ENCODE measurements at regions not wholly inside any gene's neighbourhood (a gene's known extent, or its start where the extent isn't known, plus 50 kb on each side); places are given as distances from the start of the nearest gene placed in this dataset.
A peak's percentile ranks its signal among the peaks of the same experiment; 100 is the strongest.
"Not testable (repeated sequence)": the region's sequence is repeated elsewhere in the genome, so short reads cannot be mapped to it uniquely, and the experiment has no call there.

DNA sequence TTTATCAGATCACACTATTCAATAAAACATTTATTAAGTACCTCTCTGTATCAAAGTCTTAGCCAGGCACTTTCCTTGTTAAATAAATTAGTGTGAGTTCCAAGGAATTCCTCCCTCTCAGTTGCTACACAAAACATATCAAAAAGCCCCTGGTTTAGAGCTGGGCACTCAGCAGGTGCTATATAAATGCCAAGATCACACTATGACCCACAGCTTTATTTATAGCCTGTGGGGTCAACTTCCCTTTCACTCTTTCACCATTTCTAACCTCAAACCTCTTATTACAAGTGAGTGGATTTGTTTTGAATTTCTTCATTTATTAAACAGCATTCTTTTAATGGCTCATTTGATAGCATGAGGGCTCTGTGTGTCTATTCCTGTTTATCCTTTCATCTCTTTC, 112.6 kb upstream of the MPHOSPH6 start:
- H3K27ac ChIP-seq, result no peak overlapping the region
- TF ChIP-seq, protein P1, sequence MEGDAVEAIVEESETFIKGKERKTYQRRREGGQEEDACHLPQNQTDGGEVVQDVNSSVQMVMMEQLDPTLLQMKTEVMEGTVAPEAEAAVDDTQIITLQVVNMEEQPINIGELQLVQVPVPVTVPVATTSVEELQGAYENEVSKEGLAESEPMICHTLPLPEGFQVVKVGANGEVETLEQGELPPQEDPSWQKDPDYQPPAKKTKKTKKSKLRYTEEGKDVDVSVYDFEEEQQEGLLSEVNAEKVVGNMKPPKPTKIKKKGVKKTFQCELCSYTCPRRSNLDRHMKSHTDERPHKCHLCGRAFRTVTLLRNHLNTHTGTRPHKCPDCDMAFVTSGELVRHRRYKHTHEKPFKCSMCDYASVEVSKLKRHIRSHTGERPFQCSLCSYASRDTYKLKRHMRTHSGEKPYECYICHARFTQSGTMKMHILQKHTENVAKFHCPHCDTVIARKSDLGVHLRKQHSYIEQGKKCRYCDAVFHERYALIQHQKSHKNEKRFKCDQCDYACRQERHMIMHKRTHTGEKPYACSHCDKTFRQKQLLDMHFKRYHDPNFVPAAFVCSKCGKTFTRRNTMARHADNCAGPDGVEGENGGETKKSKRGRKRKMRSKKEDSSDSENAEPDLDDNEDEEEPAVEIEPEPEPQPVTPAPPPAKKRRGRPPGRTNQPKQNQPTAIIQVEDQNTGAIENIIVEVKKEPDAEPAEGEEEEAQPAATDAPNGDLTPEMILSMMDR (conservative IDR thresholded peaks at IDR 0.05), result no peak

DNA sequence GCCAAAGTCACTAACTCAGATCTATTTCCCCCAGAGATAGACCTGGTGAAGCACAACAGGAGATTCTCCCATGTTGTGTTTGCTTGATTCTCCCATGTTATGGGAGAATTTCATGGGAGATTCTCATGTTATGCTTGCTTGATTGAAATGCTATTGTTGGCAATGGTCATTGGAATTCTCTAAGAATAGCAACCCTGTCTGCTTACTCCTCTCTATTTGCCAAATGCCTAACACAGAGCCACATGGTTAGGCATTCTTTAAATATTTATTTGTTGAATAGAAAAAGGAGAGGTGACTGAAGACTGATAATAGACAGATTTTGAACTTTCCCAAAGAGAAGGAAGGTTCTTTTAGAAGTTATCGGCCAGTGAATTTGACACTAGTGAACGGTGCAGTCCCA, 111.5 kb upstream of the MPHOSPH6 start:
- TF ChIP-seq, protein P1 (conservative IDR thresholded peaks at IDR 0.05), result no peak
- no peak overlapping the region for H3K27ac ChIP-seq

DNA sequence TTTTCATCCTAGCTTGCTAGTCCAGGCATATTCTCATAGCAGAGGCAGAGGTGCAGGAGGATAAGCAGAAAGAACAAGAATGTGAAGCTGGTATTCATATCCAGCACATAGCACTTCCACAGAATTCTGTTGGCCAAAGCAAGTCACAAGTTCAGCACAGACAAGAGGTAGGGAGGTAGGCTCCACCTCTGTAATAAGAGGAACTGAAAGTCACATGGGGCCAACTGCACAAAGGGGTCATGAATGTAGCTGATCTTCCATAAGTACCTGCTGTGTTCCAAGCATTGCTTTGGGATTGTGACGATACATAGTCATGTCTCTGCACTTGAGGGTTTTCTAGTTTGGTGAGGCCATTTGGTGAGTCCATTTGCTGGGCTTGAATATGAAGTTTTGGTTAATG, 110.8 kb upstream of the MPHOSPH6 start:
- H3K27ac ChIP-seq, result no peak overlapping the region
- TF ChIP-seq, protein P1 (conservative IDR thresholded peaks at IDR 0.05), result no peak

DNA sequence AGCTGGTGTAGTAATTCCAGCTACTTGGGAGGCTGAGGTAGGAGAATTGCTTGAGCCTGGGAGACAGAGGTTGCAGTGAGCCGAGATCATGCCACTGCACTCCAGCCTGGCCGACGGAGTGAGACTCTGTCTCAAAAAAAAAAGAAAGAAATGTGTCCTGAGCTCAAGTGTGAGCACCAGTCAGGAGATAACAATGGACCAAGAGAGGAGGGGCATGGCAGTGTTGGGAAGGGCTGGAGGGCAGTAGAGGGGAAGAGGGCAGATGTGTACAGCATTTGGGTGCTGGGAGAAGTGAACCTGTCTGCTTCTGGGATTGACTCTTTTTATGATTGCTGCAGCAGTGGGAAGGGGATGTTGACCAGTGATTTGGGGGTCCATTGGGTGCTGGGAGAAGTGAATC, 105.3 kb upstream of the MPHOSPH6 start:
- not testable (repeated sequence) for H3K27ac ChIP-seq

DNA sequence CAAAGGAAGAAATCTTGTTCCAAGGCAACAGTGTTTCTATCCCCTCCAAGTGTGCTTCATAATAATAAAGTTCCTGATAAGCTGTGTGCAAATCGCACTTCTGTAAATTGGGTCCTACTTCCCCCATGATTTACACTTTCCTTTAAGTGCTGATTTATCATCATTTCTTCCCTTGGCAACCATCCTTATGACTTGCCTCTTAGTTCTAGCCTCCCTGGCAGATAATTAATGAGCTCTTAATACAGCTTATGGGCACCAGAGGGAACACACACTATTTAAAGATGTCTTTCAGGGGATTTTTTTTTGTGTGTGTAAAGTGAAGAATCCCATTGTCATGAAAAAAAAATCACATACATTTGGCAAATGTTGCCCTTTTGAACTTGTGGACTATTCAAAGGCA, 101.6 kb upstream of the MPHOSPH6 start:
- H3K27ac ChIP-seq, result no peak overlapping the region
- TF ChIP-seq, protein P1 (conservative IDR thresholded peaks at IDR 0.05), result no peak

DNA sequence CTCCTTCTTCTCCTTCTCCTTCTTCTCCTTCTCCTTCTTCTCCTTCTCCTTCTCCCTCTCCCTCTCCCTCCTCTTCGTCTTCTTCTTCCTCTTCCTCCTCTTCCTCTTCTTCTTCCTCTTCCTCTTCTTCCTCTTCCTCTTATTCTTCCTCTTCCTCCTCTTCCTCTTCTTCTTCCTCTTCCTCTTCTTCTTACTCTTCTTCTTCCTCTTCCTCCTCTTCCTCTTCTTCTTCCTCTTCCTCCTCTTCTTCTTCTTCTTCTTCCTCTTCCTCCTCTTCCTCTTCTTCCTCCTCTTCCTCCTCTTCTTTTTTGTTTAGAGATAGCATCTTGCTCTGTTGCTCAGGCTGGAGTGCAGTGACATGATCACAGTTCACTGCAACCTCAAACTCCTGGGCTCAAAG, 97.7 kb upstream of the MPHOSPH6 start:
- not testable (repeated sequence) for H3K27ac ChIP-seq

DNA sequence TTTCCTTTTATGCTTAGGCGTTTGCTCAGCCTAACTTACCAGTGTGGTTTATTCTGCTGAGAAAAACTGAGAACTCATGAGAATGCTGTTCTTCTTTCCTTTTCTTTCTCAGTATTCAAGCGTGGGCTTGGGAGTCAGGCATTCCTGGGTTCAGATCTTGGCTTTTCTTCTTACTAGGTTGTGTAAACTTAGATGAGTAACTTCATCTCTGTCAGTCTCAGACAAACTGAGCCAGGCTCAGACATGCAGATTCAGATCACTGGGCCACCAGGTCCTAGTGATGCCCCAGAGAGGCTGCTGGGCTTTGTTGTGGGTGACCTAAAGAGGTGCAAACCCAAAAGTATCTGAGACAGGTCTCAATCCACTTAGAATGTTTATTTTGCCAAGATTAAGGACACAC, 95.8 kb upstream of the MPHOSPH6 start:
- no peak overlapping the region for H3K27ac ChIP-seq
- TF ChIP-seq, protein P1 (conservative IDR thresholded peaks at IDR 0.05), result no peak

DNA sequence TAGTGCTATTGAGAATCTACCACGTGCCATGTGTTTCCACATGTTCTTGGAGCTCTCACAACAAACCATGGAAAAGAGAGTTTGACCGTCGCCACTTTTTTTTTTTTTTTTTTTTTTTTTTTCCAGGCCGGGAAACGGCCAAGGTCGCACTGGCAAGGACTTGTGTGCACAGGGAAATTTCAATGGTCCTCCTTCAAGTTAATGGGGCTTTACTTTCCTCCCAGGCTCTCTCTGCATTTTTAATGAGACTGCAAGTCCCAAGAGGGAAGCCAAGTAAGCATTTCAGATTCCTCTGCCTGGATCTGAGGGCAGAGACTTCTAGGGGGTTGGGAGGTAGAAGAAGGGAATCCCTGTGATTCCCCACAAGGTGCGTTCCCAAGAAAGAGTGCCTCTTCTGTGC, 94.7 kb upstream of the MPHOSPH6 start:
- TF ChIP-seq, protein P1 (conservative IDR thresholded peaks at IDR 0.05), result no peak
- no peak overlapping the region for H3K27ac ChIP-seq

DNA sequence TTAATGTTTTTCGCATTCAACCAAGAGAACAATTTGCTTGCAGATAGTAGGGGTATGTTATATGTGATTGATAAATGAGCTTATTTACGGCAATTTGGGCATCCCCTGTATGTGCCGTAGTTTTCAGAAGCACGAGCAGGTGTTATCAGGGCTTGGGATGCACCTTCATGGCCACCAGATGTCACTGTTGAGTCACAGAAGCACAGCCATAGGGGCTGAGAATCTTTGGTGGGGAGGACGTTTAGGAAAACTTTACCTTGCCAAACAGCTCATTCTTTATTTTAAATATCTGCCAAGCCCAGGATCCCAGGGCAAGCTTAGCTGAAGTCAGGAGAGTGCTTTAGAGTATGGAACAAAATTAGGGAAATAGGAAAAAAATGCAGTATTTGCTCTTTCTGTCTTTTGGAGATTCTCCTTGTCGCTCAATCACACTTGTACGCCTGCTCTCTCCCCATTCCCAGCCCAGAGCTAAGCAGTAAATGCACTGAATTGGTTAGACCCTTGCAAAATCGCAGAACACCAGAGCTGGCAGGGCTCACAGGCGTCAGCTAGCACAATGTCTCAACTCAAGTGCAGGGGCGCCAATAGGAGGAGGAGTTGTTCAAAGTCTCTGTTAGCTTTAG, 93.6 kb upstream of the MPHOSPH6 start:
- TF ChIP-seq, protein P1 (conservative IDR thresholded peaks at IDR 0.05), result peak; percentile 77
- H3K27ac ChIP-seq, result no peak overlapping the region
